Peyer's patch (tissue), 4 donors: ENCODE measurements at regions not wholly inside any gene's neighbourhood (a gene's known extent, or its start where the extent isn't known, plus 50 kb on each side); places are given as distances from the start of the nearest gene placed in this dataset.

Source experiments
- DNase-seq, 3 donors: peaks; one replicate each; pipeline ENCODE4 v3.0.0-alpha.2; 2017 to 2019
- H3K27ac ChIP-seq, 4 donors: fragments of 200-600 bp; sonication (generic); one replicate each; pipeline ENCODE4 v1.5.1; 2016 to 2019
- H3K27me3 ChIP-seq, 2 donors: fragments of 200-600 bp; sonication (generic); one replicate each; pipeline ENCODE4 v1.5.1; 2019
- H3K36me3 ChIP-seq, 3 donors: fragments of 200-600 bp; sonication (generic); one replicate each; pipeline ENCODE4 v1.5.1; 2016 to 2019
- H3K4me1 ChIP-seq, 4 donors: fragments of 200-600 bp; sonication (generic); one replicate each; pipeline ENCODE4 v1.5.1; 2016 to 2019
- H3K4me3 ChIP-seq, 4 donors: fragments of 200-600 bp; sonication (generic); 1 replicate in 3 of 4; 2 replicates in 1 of 4; pipeline ENCODE4 v1.5.1; 2016 to 2019; ENCODE audit warnings: mild to moderate bottlenecking in 1 of 4
- H3K9me3 ChIP-seq, 4 donors: fragments of 200-600 bp; sonication (generic); one replicate each; pipeline ENCODE4 v1.5.1; 2016 to 2019; ENCODE audit warnings: mild to moderate bottlenecking in 1 of 4
- POLR2A ChIP-seq, 2 donors: fragments of 450-650 bp; IDR thresholded peaks; one replicate each; pipeline ENCODE4 v1.5.1; 2017; ENCODE audit warnings: antibody characterized with exemption in 2 of 2, mild to moderate bottlenecking in 2 of 2, moderate library complexity in 2 of 2
- TF ChIP-seq, protein P1 (sequence below), 6 experiments: fragments of 450-650 bp in 4 of 6; fragments of 200-600 bp in 2 of 6; sonication (generic) in 1 of 6; IDR thresholded peaks; one replicate each; pipeline ENCODE4 v1.5.1; 2017 to 2019; ENCODE audit warnings: antibody characterized with exemption in 6 of 6, mild to moderate bottlenecking in 3 of 6, moderate library complexity in 1 of 6

DNA sequence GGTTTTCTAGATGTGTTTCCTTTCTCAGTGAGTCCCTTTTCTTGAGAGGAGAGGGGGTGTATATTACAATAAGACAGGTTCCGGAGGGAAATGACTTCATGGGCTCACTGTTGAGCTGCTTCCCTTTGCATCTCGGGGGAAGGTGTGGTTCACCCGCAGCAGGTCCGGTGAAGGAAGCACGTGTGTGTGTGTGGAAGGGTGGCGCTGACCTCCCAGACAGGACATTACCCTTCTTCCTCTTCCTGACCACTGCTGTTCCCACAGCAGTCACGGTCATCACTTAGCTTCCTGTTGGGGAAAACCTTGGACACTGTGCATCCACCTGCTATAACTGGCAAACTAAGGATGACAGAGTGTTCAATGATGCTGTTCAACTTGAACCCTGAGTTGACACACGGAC is 83.6 kb downstream of the PLEKHG1 start:
- H3K36me3 ChIP-seq = no peaks in the 10 kb centered on the region
- peak overlapping the region in 3 of 4 donors; percentile 38 to 62 (median 50) for H3K27ac ChIP-seq
- no peak overlapping the region for H3K4me3 ChIP-seq
- TF ChIP-seq POLR2A (IDR thresholded peaks at IDR 0.05) = no peak
- TF ChIP-seq, protein P1, sequence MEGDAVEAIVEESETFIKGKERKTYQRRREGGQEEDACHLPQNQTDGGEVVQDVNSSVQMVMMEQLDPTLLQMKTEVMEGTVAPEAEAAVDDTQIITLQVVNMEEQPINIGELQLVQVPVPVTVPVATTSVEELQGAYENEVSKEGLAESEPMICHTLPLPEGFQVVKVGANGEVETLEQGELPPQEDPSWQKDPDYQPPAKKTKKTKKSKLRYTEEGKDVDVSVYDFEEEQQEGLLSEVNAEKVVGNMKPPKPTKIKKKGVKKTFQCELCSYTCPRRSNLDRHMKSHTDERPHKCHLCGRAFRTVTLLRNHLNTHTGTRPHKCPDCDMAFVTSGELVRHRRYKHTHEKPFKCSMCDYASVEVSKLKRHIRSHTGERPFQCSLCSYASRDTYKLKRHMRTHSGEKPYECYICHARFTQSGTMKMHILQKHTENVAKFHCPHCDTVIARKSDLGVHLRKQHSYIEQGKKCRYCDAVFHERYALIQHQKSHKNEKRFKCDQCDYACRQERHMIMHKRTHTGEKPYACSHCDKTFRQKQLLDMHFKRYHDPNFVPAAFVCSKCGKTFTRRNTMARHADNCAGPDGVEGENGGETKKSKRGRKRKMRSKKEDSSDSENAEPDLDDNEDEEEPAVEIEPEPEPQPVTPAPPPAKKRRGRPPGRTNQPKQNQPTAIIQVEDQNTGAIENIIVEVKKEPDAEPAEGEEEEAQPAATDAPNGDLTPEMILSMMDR (IDR thresholded peaks at IDR 0.05) = no peak
- H3K27me3 ChIP-seq = no peaks in the 10 kb centered on the region
- peaks cover 0 to 13% (median 0%) of the 10 kb centered on the region in 4 donors for H3K4me1 ChIP-seq
- no peaks in the 10 kb centered on the region for H3K9me3 ChIP-seq
- peak in 2 of 3 donors; percentile 60 to 64 for DNase-seq

DNA sequence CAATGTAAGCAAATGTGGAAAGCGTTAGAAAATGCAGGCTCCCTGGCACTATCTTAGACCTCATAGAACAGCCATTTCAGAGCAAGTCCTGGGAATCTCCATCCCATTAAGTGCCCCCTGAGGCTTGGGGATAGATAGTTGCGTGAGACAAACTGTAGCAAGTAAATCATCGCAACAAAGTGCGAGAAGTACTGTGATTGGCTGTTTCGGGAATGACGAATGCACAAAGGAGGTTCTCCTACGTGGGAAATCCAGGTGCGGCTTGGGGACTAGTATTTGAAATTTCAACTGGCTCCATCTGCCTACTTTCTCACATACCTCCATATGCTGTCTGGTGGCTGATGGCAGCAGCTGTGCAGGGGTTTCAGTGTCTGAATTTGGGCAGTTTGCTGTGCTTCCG is 84.5 kb downstream of the PLEKHG1 start:
- Histone ChIP-seq H3K27ac (peak overlapping the region; percentile 6 to 62 (median 44)), H3K4me1 (peaks cover 0 to 13% (median 0%) of the 10 kb centered on the region in 4 donors), H3K9me3 (no peaks in the 10 kb centered on the region), H3K4me3 (no peak overlapping the region), H3K27me3 (no peaks in the 10 kb centered on the region), H3K36me3 (no peaks in the 10 kb centered on the region)
- no peak for TF ChIP-seq POLR2A (IDR thresholded peaks at IDR 0.05)
- TF ChIP-seq, protein P1 (IDR thresholded peaks at IDR 0.05) = no peak
- no peak for DNase-seq

DNA sequence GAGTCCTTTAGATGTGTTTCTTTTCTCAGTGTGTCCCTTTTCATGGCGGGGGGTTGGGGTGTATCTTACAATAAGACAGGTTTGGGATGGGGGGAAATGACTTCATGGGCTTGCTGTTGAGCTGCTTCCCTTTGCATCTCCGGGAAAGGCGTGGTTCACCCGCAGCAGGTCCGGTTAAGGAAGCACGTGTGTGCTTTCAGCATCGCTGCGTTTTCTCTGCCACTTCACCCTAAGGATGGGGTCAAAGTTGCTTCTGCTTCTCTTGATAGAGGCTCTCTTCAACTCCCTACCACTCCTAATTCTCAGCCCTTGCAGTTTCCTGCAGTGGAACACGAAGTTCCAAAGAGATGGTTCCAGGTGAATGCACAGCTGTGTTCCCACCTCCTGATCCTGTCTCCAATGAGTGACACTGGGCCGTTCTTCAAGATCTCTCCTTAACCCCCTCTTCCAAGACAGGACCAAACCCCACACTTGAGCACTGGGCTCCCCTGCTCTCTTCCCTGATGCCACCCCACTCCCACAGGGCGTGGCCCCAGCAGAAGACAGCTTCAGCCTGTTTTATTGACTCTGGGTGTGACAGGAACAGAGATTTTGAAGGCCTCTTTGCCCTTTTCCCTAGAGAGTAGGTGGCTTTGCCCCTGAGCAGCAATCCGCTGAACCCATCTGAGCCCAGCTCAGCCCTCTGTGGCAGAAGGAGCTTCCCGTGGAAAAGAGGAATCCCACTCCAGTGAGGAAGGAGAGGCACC is 85.2 kb downstream of the PLEKHG1 start:
- H3K27me3 ChIP-seq = no peaks in the 10 kb centered on the region

DNA sequence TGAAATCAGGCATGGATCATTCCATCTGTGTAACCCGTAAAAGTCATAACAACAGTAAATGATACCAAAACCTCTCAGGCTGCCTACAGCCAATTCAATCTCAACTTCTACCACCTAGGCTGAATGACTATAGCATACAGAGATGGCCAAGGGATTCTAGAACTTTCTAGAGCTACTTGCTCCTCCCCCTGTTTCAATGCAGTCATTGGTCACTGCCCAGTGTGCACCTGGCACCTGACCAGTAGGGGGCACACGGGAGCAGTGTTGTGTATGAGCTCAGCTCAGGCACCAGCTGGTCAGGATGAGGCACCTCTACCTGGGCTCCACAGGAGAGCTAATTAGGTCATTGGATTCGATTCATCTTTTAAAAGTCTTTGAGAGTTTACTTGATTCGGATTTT is 86.2 kb downstream of the PLEKHG1 start:
- H3K36me3 ChIP-seq = no peaks in the 10 kb centered on the region
- no peaks in the 10 kb centered on the region for H3K9me3 ChIP-seq
- no peaks in the 10 kb centered on the region for H3K27me3 ChIP-seq
- peaks cover 0 to 13% (median 0%) of the 10 kb centered on the region in 4 donors for H3K4me1 ChIP-seq
- H3K27ac ChIP-seq = no peak overlapping the region
- DNase-seq = peak in 2 of 3 donors; percentile 49 to 71
- no peak overlapping the region for H3K4me3 ChIP-seq
- TF ChIP-seq, protein P1 (IDR thresholded peaks at IDR 0.05) = peak; percentile 20 to 54 (median 48)
- no peak for TF ChIP-seq POLR2A (IDR thresholded peaks at IDR 0.05)

More for the DNA sequence above, 85.2 kb downstream of the PLEKHG1 start:
- TF ChIP-seq, protein P1 (IDR thresholded peaks at IDR 0.05) = no peak
- no peak for TF ChIP-seq POLR2A (IDR thresholded peaks at IDR 0.05)
- Histone ChIP-seq H3K4me1 (peaks cover 0 to 13% (median 0%) of the 10 kb centered on the region in 4 donors), H3K36me3 (no peaks in the 10 kb centered on the region), H3K4me3 (no peak overlapping the region), H3K9me3 (no peaks in the 10 kb centered on the region), H3K27ac (peak overlapping the region in 3 of 4 donors; percentile 38 to 64 (median 50))
- peak in 2 of 3 donors; percentile 56 to 61 for DNase-seq

DNA sequence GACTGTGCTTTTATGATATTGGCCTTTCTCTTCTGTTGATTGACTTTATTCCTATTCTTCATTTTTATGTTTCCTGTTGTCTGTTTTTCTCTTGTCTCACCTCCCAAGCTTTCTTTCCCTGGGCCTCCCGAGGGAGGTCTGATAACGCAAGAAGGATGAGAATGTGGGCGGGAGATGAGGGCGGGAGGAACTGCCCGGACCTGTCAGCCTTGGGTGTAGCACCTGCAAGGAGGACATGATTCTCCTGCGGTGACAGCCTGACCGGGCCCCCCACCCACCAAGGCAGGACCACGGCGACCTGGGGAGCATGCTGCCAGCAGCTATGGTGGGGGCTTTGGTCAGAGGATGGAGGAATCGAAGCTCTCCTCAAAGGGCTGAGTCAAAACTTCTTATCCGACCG is 86.9 kb downstream of the PLEKHG1 start:
- Histone ChIP-seq H3K36me3 (no peaks in the 10 kb centered on the region), H3K4me3 (no peak overlapping the region), H3K27ac (peak overlapping the region in 1 of 4 donors; percentile 22), H3K4me1 (peaks cover 0 to 13% (median 0%) of the 10 kb centered on the region in 4 donors), H3K9me3 (no peaks in the 10 kb centered on the region), H3K27me3 (no peaks in the 10 kb centered on the region)
- no peak for DNase-seq
- TF ChIP-seq, protein P1 (IDR thresholded peaks at IDR 0.05) = no peak
- TF ChIP-seq POLR2A (IDR thresholded peaks at IDR 0.05) = no peak
